Head of caudate nucleus (tissue), 42 donors: ENCODE measurements at regions not wholly inside any gene's neighbourhood (a gene's known extent, or its start where the extent isn't known, plus 50 kb on each side); places are given as distances from the start of the nearest gene placed in this dataset.
A peak's percentile ranks its signal among the peaks of the same experiment; 100 is the strongest.

ENCODE experiments used
- DNase-seq, 42 donors: peaks; one replicate each; pipeline versions ENCODE4 v3.0.0 to v3.0.0-alpha.2; 2020 to 2021; ENCODE audit warnings: mixed read lengths in 7 of 42
- intact Hi-C: fragments of 100-400 bp; cut with DNase I; formaldehyde crosslinking; loops from one replicate; pipeline ENCODE4 v1.15.0; 2022

- DNase-seq, result no peak
- intact Hi-C loops, result no loop called here
These were observed 52.2 kb downstream of the ADRA2C start for GRCh38 chr4:3818371-3818770.

DNA sequence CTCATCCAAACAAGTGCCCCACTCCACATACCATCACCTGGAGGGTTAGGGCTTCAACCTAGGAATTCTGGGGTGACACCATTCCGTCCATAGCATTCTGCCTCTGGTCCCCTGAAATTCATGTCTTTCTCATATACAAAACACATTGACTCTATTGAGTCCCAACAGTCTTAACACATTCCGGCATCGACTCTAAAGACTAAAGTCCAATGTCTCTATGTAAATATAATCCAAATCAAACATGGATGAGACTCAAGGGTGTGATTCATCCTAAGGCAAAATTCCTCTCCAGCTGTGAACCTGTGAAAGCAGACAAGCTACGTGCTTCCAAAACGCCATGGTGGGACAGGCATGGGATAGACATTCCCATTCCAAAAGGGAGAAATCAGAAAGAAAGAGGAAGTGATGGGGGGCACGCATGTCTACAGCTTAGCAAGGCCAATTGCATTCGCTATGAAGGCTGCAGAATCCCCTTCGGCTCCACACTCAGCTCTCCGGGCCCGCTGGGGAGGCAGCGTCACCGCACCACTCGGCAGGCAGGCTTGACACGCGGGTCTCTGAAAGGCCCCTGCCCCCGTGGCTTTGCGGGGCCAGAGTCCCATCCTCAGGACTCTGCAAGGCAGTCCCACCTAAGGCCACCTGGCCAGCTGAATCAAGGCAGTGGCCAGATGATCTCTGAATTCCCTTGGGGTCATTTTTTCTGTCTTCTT, 53.2 kb downstream of the ADRA2C start:
- intact Hi-C loops, result no loop called here
- no peak for DNase-seq

DNA sequence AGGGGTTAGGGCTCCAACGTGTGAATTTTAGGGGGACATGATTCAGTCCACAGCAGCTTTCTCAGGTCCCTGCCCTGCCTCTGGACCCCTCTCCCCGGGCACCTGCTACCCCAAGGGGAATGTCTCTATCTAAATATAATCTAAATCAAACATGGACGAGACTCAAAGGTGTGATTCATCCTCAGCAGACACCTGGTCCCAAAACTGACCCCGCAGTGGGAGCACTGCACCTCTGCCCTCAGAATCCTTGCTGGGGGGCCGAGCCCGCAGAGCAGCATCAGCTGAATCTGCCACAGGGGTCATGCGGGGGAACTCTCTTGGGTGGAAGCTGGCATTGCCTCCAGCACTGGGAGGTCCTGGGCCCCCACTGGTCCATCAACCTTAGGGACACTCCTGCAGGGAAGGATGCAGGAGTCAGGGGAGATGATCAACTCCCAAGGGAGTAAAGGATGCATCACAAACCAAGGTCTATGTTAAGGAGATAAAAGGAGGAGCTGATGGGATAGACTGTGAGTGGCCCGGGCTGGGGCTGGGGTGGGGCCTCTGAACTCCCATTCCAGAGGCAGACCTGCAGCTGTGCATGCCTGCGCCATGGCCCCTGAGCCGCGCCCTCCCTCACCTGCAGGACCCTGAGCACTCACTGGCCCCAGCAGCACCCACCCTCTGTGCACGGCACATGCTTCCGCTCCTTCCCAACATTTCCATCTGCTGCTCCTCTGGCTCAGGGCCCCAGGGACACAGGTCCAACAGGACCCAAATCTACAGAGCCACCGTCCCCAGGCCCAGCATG, 54.0 kb downstream of the ADRA2C start:
- intact Hi-C loops, result no loop called here

GRCh38 chr4:3820806-3821579, 54.8 kb downstream of the ADRA2C start:
- intact Hi-C loops, result no loop called here
- DNase-seq, result no peak

More for the DNA sequence above, 54.0 kb downstream of the ADRA2C start:
- DNase-seq, result no peak

DNA sequence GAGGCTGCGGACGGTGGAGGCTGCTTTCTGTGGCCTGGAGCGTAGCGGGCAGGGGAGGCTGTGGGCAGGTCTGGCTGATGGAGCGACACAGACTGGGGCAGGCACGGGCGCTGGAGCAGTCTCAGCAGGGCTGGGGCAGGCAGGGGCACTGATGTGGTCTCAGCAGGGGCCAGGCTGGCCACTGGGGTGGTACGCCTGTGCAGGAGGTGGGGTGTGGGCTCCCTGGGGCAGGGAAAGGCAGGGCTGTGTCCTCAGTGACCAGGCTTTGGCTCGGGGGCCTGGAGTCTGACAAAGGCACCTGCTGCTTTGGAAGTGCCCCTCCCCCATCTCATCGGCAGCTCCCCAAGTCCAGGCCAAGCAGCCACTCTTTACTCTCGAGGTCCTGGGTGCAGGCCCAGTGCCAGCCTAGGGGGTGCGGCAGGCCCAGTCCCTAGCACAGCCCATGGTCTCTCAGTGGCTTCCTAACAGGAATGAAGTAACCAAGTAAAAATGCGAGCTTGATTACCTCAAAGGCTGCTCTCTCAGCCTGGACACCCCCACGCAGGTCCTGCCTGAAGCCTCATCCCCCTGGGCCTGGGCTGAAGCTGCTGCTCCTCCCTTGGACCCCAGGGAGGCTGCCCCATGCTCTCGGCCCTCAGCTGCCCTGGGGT, 55.5 kb downstream of the ADRA2C start:
- no peak for DNase-seq
- intact Hi-C loops, result no loop called here

DNA sequence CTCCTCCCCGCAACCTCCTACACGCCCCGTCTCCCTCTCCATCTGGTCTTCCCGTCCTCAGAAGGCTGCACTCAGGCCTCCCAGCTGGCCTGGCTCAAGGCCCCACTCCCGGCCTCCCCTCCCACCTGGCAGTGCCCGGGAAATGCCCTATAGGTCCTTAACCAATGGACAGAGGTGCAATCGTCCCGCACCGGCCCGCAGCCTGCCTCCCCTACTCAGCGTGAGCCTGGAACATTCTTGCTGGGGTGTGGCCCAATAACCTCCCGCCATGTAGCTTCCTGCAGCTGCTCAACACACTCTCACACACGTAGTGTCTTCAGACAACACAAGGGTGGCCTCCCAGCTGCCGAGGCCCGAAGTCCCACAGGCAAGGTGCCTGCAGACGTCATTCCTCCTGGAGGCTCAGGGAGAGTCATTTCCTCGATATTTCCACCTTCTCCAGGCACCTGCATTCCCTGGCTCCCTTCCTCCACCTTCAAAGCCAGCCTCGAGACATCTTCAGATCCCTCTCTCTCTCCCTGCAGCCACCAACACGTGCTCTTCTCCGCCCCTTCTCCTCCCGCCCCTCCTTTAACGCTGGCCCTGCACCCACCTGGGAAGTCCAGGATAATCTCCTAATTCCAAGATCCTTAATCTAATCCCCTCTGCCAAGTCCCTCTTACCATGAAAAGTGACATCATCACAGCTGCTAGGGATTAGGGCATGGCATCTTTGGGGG, 56.2 kb downstream of the ADRA2C start:
- DNase-seq, result no peak
- intact Hi-C loops, result no loop called here

GRCh38 chr4:3823496-3824341, 57.5 kb downstream of the ADRA2C start:
- intact Hi-C loops, result no loop called here
- peak; percentile 27 to 92 (median 70) for DNase-seq

- no peak for DNase-seq
- intact Hi-C loops, result no loop called here
These were observed 58.5 kb downstream of the ADRA2C start for GRCh38 chr4:3824521-3825270.

GRCh38 chr4:3825530-3825929, 59.3 kb downstream of the ADRA2C start:
- DNase-seq, result no peak
- intact Hi-C loops, result no loop called here

GRCh38 chr4:3826247-3827172, 60.3 kb downstream of the ADRA2C start:
- intact Hi-C loops, result no loop called here
- no peak for DNase-seq

GRCh38 chr4:3827616-3828492, 61.7 kb downstream of the ADRA2C start:
- peak; percentile 34 to 85 (median 70) for DNase-seq
- intact Hi-C loops, result no loop called here

DNA sequence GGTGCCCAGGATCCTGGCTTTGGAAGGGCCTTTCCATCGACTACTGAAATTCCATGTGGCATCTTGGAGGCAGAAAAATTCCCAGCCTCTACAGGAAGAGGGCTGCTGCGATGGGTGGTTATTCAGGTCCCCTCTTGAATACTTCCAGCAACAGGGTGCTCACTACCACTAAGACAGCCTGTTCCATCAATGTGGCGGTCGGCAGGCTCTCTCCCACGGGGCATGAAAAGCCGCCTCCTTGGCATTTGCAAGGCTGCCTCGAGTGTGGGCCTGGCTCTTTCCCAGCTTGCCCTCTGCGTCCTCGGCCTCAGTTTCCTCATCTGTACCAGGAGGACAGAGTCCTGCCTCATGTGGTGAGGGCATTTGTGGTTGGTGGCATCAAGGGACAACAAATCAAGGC, 62.4 kb downstream of the ADRA2C start:
- DNase-seq, result no peak
- intact Hi-C loops, result no loop called here

GRCh38 chr4:3829211-3829955, 63.2 kb downstream of the ADRA2C start:
- intact Hi-C loops, result no loop called here
- DNase-seq, result no peak

DNA sequence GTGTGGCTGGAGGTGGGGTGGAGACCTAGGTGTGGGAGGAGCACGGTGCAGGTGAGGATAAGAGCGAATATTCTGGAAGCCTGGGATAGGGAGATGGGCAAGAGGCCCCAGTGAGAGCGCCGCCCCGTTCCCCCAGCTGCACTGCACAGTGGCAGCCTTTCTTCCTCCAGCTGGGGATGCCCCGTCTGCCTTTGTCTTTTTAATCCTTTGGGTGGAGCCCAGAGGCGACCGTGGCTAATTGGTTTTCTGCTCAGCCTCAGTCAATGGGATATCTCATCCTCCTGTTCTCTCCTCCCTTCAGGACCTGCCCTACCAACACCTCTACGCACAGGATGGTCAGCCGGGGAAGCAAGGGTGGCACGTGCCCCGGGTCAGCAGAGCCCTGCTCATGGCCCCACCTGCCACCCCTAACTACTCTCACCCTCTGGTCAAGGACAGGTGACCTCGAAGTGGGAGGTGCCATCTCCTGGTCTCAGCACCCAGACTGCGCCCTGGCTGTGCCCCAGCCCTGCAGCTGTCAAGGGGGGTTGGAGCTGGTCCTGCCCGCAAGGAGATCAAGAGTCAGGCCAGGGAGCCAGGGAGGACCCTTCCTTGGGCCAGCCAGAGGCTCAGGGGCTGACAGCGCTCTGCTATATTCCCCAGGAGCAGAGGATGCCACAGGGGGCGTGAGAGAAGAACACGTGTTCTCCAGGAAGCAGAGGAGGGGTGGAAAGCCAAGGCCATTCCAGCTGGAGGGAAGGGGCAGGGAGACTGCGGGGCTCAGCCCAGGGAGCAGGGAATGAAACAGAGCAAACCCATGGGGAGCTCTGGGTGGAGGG, 64.0 kb downstream of the ADRA2C start:
- intact Hi-C loops, result no loop called here
- DNase-seq, result no peak
